ENCODE measurements at regions not wholly inside any gene's neighbourhood (a gene's known extent, or its start where the extent isn't known, plus 50 kb on each side); places are given as distances from the start of the nearest gene placed in this dataset.
"Not testable (repeated sequence)": the region's sequence is repeated elsewhere in the genome, so short reads cannot be mapped to it uniquely, and the experiment has no call there.

GRCh38 chr4:100913685-100914084, 395.9 kb upstream of the EMCN start:
- in situ Hi-C loops (cut with HindIII; ENCODE audit: low sequenced_read_pairs) = no loop called here
- TF ChIP-seq CTCF (IDR thresholded peaks at IDR 0.05; ENCODE audit: low read depth, low read length, missing control alignments) = no peak
- no peak overlapping the region for H3K4me3 ChIP-seq (ENCODE audit: low read depth, low read length)
- DNase-seq (ENCODE audit: low read depth) = no peak

DNA sequence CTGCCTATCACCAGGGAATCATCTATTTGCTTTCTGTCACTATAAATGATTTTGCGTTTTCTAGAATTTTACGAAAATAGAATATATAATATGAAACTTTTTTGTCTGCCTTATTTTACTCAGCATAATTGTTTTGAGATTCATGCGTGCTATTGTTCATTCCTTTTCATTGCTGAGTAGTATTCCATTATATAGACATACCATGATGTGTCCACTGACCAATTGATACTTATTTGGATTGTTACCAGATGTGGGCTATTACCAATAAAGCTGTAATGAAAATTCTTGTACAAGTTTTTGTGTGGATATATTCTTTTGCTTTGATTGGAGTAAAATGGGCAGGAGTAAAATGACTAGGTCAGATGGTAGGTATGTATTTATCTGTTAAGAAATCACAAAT, 390.7 kb upstream of the EMCN start:
- no peak for DNase-seq (ENCODE audit: low read depth)
- no peak overlapping the region for H3K4me3 ChIP-seq (ENCODE audit: low read depth, low read length)
- in situ Hi-C loops (cut with HindIII; ENCODE audit: low sequenced_read_pairs) = no loop called here
- TF ChIP-seq CTCF (IDR thresholded peaks at IDR 0.05; ENCODE audit: low read depth, low read length, missing control alignments) = no peak

- no peak for DNase-seq (ENCODE audit: low read depth)
- TF ChIP-seq CTCF (IDR thresholded peaks at IDR 0.05; ENCODE audit: low read depth, low read length, missing control alignments) = peak; percentile 37
- H3K4me3 ChIP-seq (ENCODE audit: low read depth, low read length) = no peak overlapping the region
- in situ Hi-C loops (cut with HindIII; ENCODE audit: low sequenced_read_pairs) = no loop called here
Observed at GRCh38 chr4:100907465-100908454, 389.9 kb upstream of the EMCN start.

- DNase-seq (ENCODE audit: low read depth) = no peak
- TF ChIP-seq CTCF (IDR thresholded peaks at IDR 0.05; ENCODE audit: low read depth, low read length, missing control alignments) = no peak
- H3K4me3 ChIP-seq (ENCODE audit: low read depth, low read length) = no peak overlapping the region
- in situ Hi-C loops (cut with HindIII; ENCODE audit: low sequenced_read_pairs) = no loop called here
Observed at GRCh38 chr4:100906973-100907372, 389.2 kb upstream of the EMCN start.

DNA sequence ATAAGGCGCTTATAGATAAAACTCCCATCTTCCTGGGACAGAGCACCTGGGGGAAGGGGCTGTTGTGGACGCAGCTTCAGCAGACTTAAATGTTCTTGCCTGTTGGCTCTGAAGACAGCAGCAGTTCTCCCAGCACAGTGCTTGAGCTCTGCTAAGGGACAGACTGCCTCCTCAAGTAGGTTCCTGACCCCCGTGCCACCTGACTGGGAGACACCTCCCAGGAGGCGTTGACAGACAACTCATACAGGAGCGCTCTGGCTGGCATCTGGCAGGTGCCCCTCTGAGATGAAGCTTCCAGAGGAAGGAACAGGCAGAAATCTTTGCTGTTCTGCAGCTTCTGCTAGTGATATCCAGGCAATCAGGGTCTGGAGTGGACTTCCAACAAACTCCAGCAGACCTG, 383.1 kb upstream of the EMCN start:
- H3K4me3 ChIP-seq (ENCODE audit: low read depth, low read length); DNase-seq (ENCODE audit: low read depth); in situ Hi-C loops (cut with HindIII; ENCODE audit: low sequenced_read_pairs): not testable (repeated sequence)

GRCh38 chr4:100900134-100900533, 382.3 kb upstream of the EMCN start:
- no peak for TF ChIP-seq CTCF (IDR thresholded peaks at IDR 0.05; ENCODE audit: low read depth, low read length, missing control alignments)
- in situ Hi-C loops (cut with HindIII; ENCODE audit: low sequenced_read_pairs) = no loop called here

DNA sequence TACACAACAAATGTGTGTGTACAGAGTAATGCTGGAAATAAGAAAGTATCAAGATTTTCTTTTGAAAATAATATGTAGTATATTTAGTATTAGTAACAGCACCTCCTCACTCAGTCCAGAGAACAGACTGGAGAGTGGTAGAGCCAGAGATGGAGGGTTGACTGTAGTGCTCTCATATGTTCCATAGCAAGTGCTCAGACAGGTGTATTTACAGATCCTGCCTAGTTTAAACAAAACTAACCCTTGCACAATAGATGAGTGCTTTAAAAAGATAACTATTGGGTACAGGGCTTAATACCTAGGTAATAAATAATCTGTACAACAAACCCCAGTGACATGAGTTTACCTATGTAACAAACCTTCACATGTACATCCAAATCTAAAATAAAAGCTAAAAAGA, 381.0 kb upstream of the EMCN start:
- H3K4me3 ChIP-seq (ENCODE audit: low read depth, low read length) = no peak overlapping the region
- DNase-seq (ENCODE audit: low read depth) = no peak
- in situ Hi-C loops (cut with HindIII; ENCODE audit: low sequenced_read_pairs) = no loop called here
- TF ChIP-seq CTCF (IDR thresholded peaks at IDR 0.05; ENCODE audit: low read depth, low read length, missing control alignments) = no peak

More at GRCh38 chr4:100900134-100900533, 382.3 kb upstream of the EMCN start:
- no peak for DNase-seq (ENCODE audit: low read depth)
- no peak overlapping the region for H3K4me3 ChIP-seq (ENCODE audit: low read depth, low read length)

All from astrocyte of the cerebellum (primary cell).